PFSK-1 (cell line): ENCODE measurements at regions not wholly inside any gene's neighbourhood (a gene's known extent, or its start where the extent isn't known, plus 50 kb on each side); places are given as distances from the start of the nearest gene placed in this dataset.

Experiments used
- FOXP2 ChIP-seq: optimal IDR thresholded peaks from 2 replicates; pipeline ENCODE3; 2011; ENCODE audit warnings: borderline replicate concordance, control low read depth, inconsistent platforms; ENCODE audit not compliant: insufficient read depth; ENCODE audit errors: extremely low read length, extremely low read depth
- POLR2AphosphoS5 ChIP-seq: IDR thresholded peaks from 2 replicates; pipeline ENCODE4 v1.6.1; 2012; ENCODE audit warnings: low read depth, mild to moderate bottlenecking, control low read depth, low read length, moderate library complexity
- SIN3A ChIP-seq: IDR thresholded peaks from 2 replicates; pipeline ENCODE4 v1.6.1; 2012; ENCODE audit warnings: mild to moderate bottlenecking, low read length, moderate library complexity, borderline replicate concordance; ENCODE audit not compliant: insufficient read depth
- TAF1 ChIP-seq: IDR thresholded peaks from 2 replicates; pipeline ENCODE4 v1.6.1; 2012; ENCODE audit warnings: low read length, control low read depth, borderline replicate concordance; ENCODE audit not compliant: insufficient read depth
- TF ChIP-seq, protein P1 (sequence below), 2 experiments: IDR thresholded peaks; 2 replicates each; pipeline versions ENCODE4 v1.6.1 to v1.8.0; 2011 to 2012; ENCODE audit warnings: low read depth in 2 of 2, low read length in 2 of 2, control low read depth in 1 of 2, inconsistent platforms in 1 of 2, mild to moderate bottlenecking in 1 of 2, moderate library complexity in 1 of 2; ENCODE audit not compliant: insufficient read depth in 1 of 2

DNA sequence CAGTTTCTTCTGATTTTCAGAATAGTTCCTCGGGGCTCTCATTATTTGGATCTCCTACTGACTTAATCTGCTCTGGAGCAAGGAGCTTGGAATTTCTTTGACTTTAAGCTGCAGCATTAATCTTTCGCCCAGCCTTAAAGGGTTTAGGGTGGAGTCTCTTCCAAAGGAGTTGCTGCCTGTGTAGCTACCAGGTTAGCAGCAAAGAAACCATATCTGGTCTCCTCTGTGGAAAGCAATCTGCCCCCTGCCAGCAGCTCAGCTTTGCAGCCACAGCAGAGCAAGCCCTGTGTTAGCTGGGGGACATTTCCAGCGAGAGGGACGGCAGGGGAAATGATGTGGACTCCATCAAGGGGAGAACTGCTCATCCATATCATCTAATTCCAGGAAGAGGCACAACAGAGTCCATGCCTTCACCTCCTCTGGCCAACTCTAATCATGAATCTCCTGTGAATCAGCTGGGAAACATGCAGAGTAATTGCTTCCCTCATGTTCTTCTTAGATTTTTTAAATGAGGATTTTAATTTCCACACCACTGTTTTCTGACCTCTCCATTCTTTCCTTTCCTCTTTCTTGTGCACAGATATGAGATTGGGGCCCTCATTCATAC, 827.6 kb upstream of the CA10 start:
- TF ChIP-seq, protein P1, sequence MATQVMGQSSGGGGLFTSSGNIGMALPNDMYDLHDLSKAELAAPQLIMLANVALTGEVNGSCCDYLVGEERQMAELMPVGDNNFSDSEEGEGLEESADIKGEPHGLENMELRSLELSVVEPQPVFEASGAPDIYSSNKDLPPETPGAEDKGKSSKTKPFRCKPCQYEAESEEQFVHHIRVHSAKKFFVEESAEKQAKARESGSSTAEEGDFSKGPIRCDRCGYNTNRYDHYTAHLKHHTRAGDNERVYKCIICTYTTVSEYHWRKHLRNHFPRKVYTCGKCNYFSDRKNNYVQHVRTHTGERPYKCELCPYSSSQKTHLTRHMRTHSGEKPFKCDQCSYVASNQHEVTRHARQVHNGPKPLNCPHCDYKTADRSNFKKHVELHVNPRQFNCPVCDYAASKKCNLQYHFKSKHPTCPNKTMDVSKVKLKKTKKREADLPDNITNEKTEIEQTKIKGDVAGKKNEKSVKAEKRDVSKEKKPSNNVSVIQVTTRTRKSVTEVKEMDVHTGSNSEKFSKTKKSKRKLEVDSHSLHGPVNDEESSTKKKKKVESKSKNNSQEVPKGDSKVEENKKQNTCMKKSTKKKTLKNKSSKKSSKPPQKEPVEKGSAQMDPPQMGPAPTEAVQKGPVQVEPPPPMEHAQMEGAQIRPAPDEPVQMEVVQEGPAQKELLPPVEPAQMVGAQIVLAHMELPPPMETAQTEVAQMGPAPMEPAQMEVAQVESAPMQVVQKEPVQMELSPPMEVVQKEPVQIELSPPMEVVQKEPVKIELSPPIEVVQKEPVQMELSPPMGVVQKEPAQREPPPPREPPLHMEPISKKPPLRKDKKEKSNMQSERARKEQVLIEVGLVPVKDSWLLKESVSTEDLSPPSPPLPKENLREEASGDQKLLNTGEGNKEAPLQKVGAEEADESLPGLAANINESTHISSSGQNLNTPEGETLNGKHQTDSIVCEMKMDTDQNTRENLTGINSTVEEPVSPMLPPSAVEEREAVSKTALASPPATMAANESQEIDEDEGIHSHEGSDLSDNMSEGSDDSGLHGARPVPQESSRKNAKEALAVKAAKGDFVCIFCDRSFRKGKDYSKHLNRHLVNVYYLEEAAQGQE (IDR thresholded peaks at IDR 0.05; ENCODE audit: insufficient read depth in 1 of 2, low read depth in 2 of 2, low read length in 2 of 2) = no peak
- TF ChIP-seq SIN3A (no peak), TAF1 (no peak), FOXP2 (no peak), POLR2AphosphoS5 (no peak)

- TF ChIP-seq SIN3A = no peak
- TF ChIP-seq, protein P1 (IDR thresholded peaks at IDR 0.05; ENCODE audit: insufficient read depth in 1 of 2, low read depth in 2 of 2, low read length in 2 of 2) = no peak
- no peak for TF ChIP-seq FOXP2
- no peak for TF ChIP-seq POLR2AphosphoS5
- TF ChIP-seq TAF1 = no peak
Measured at GRCh38 chr17:52982331-52982730, 823.8 kb upstream of the CA10 start.

DNA sequence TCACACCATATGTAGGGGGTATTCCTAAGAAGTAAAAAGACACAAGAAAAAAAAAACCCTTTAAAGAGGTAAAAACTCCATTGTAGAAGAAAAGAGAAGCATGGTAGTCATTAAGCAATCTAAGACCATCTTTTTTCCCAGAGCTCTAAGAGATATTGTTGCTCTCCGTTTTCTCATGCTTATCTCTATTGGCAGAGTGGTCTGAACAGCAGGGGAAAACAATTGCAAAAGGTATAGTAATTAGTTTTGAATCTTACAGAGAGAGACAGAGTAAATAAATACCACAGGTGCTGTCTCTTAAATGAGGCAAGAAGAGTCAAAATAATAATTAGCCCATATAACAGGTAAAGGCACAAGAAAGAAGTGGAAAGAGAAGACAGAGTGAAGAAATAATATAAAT, 821.4 kb upstream of the CA10 start:
- TF ChIP-seq SIN3A = no peak
- TF ChIP-seq POLR2AphosphoS5 = no peak
- no peak for TF ChIP-seq FOXP2
- TF ChIP-seq, protein P1 (IDR thresholded peaks at IDR 0.05; ENCODE audit: insufficient read depth in 1 of 2, low read depth in 2 of 2, low read length in 2 of 2) = no peak
- no peak for TF ChIP-seq TAF1

GRCh38 chr17:52965856-52966255, 807.3 kb upstream of the CA10 start:
- no peak for TF ChIP-seq SIN3A
- TF ChIP-seq FOXP2 = no peak
- no peak for TF ChIP-seq TAF1
- TF ChIP-seq, protein P1 (IDR thresholded peaks at IDR 0.05; ENCODE audit: insufficient read depth in 1 of 2, low read depth in 2 of 2, low read length in 2 of 2) = no peak
- no peak for TF ChIP-seq POLR2AphosphoS5

- TF ChIP-seq POLR2AphosphoS5 (no peak), TAF1 (no peak), FOXP2 (no peak), SIN3A (no peak)
- TF ChIP-seq, protein P1 (IDR thresholded peaks at IDR 0.05; ENCODE audit: insufficient read depth in 1 of 2, low read depth in 2 of 2, low read length in 2 of 2) = no peak
Measured at GRCh38 chr17:52957411-52957810, 798.9 kb upstream of the CA10 start.
